Large intestine (tissue), 3 donors: ENCODE measurements at regions not wholly inside any gene's neighbourhood (a gene's known extent, or its start where the extent isn't known, plus 50 kb on each side); places are given as distances from the start of the nearest gene placed in this dataset.

Experiments used
- DNase-seq, 2 donors: peaks; one replicate each; pipeline versions ENCODE4 v3.0.0 to v3.0.0-alpha.2; 2013
- H3K27ac ChIP-seq: one replicate; pipeline ENCODE4 v1.5.1; 2013; ENCODE audit warnings: low read length
- H3K27me3 ChIP-seq: 2 replicates; pipeline ENCODE4 v1.6.1; 2013; ENCODE audit warnings: low read length; ENCODE audit not compliant: control insufficient read depth, insufficient read depth
- H3K36me3 ChIP-seq: 2 replicates; pipeline ENCODE4 v1.6.1; 2013; ENCODE audit warnings: low read length; ENCODE audit not compliant: control insufficient read depth, insufficient read depth
- H3K4me1 ChIP-seq: one replicate; pipeline ENCODE4 v1.6.1; 2013; ENCODE audit warnings: low read length; ENCODE audit not compliant: control insufficient read depth, insufficient read depth
- H3K4me3 ChIP-seq: one replicate; pipeline ENCODE4 v1.5.1; 2013; ENCODE audit warnings: low read length
- H3K9me3 ChIP-seq: one replicate; pipeline ENCODE4 v1.6.1; 2013; ENCODE audit warnings: mild to moderate bottlenecking, low read depth, low read length, moderate library complexity; ENCODE audit not compliant: control insufficient read depth
- WGBS: methylation state at CpG from one replicate; pipeline ENCODE4 v1.1.5; 2013; ENCODE audit warnings: low lambda C conversion rate; ENCODE audit not compliant: insufficient coverage; 5-methylcytosine and 5-hydroxymethylcytosine counted together

- no peak for DNase-seq
- no peaks in the 10 kb centered on the region for H3K36me3 ChIP-seq
- H3K9me3 ChIP-seq = peaks cover 4% of the 10 kb centered on the region
- WGBS = 91% methylated on average over 1 of the region's 12 CpGs
- H3K4me3 ChIP-seq = no peak overlapping the region
- no peaks in the 10 kb centered on the region for H3K27me3 ChIP-seq
- no peak overlapping the region for H3K27ac ChIP-seq
- no peaks in the 10 kb centered on the region for H3K4me1 ChIP-seq
Observed at GRCh38 chr13:84962141-84962750, 837.0 kb downstream of the SLITRK6 start.

- no peak overlapping the region for H3K4me3 ChIP-seq
- H3K36me3 ChIP-seq = no peaks in the 10 kb centered on the region
- H3K27me3 ChIP-seq = no peaks in the 10 kb centered on the region
- peaks cover 4% of the 10 kb centered on the region for H3K9me3 ChIP-seq
- no peak for DNase-seq
- H3K4me1 ChIP-seq = no peaks in the 10 kb centered on the region
- H3K27ac ChIP-seq = no peak overlapping the region
- WGBS = no CpG with 5 or more reads among the region's 10 CpGs
Observed at GRCh38 chr13:84961023-84961422, 838.2 kb downstream of the SLITRK6 start.

GRCh38 chr13:84959818-84960217 is 839.4 kb downstream of the SLITRK6 start:
- WGBS = 100% methylated on average over 1 of the region's 2 CpGs
- no peak for DNase-seq
- H3K9me3 ChIP-seq = peaks cover 4% of the 10 kb centered on the region

GRCh38 chr13:84954636-84955035 is 844.6 kb downstream of the SLITRK6 start:
- DNase-seq = no peak
- H3K36me3 ChIP-seq = no peaks in the 10 kb centered on the region
- no CpG with 5 or more reads among the region's 1 CpG for WGBS
- H3K27me3 ChIP-seq = no peaks in the 10 kb centered on the region
- no peak overlapping the region for H3K4me3 ChIP-seq
- no peak overlapping the region for H3K27ac ChIP-seq
- H3K9me3 ChIP-seq = no peaks in the 10 kb centered on the region
- no peaks in the 10 kb centered on the region for H3K4me1 ChIP-seq

More at GRCh38 chr13:84959818-84960217, 839.4 kb downstream of the SLITRK6 start:
- no peak overlapping the region for H3K4me3 ChIP-seq
- H3K27ac ChIP-seq = no peak overlapping the region
- H3K27me3 ChIP-seq = no peaks in the 10 kb centered on the region
- H3K36me3 ChIP-seq = no peaks in the 10 kb centered on the region
- H3K4me1 ChIP-seq = no peaks in the 10 kb centered on the region

GRCh38 chr13:84951128-84951527 is 848.1 kb downstream of the SLITRK6 start:
- no peaks in the 10 kb centered on the region for H3K4me1 ChIP-seq
- H3K36me3 ChIP-seq = no peaks in the 10 kb centered on the region
- no peak overlapping the region for H3K4me3 ChIP-seq
- no peaks in the 10 kb centered on the region for H3K9me3 ChIP-seq
- no peak for DNase-seq
- no peak overlapping the region for H3K27ac ChIP-seq
- WGBS = 100% methylated on average over 1 of the region's 1 CpG
- no peaks in the 10 kb centered on the region for H3K27me3 ChIP-seq

GRCh38 chr13:84946192-84946591 is 853.0 kb downstream of the SLITRK6 start:
- no peaks in the 10 kb centered on the region for H3K36me3 ChIP-seq
- H3K27ac ChIP-seq = no peak overlapping the region
- no peaks in the 10 kb centered on the region for H3K27me3 ChIP-seq
- H3K4me3 ChIP-seq = no peak overlapping the region
- 85% methylated on average over 2 of the region's 2 CpGs for WGBS
- H3K4me1 ChIP-seq = no peaks in the 10 kb centered on the region
- H3K9me3 ChIP-seq = no peaks in the 10 kb centered on the region
- DNase-seq = no peak

GRCh38 chr13:84940798-84941197 is 858.4 kb downstream of the SLITRK6 start:
- H3K4me1 ChIP-seq = no peaks in the 10 kb centered on the region
- no peaks in the 10 kb centered on the region for H3K27me3 ChIP-seq
- no peaks in the 10 kb centered on the region for H3K9me3 ChIP-seq
- 79% methylated on average over 3 of the region's 6 CpGs for WGBS
- H3K36me3 ChIP-seq = no peaks in the 10 kb centered on the region
- H3K4me3 ChIP-seq = no peak overlapping the region
- no peak overlapping the region for H3K27ac ChIP-seq
- DNase-seq = no peak

GRCh38 chr13:84940167-84940566 is 859.1 kb downstream of the SLITRK6 start:
- Histone ChIP-seq H3K27me3 (no peaks in the 10 kb centered on the region), H3K36me3 (no peaks in the 10 kb centered on the region), H3K9me3 (no peaks in the 10 kb centered on the region), H3K4me3 (no peak overlapping the region), H3K27ac (no peak overlapping the region), H3K4me1 (no peaks in the 10 kb centered on the region)
- no peak for DNase-seq
- WGBS = 80% methylated on average over 1 of the region's 6 CpGs

- Histone ChIP-seq H3K4me3 (no peak overlapping the region), H3K27ac (no peak overlapping the region), H3K36me3 (no peaks in the 10 kb centered on the region), H3K9me3 (no peaks in the 10 kb centered on the region), H3K4me1 (no peaks in the 10 kb centered on the region), H3K27me3 (no peaks in the 10 kb centered on the region)
- WGBS = 69% methylated on average over 4 of the region's 4 CpGs
- DNase-seq = no peak
Observed at GRCh38 chr13:84934911-84935310, 864.3 kb downstream of the SLITRK6 start.

GRCh38 chr13:84933797-84934196 is 865.4 kb downstream of the SLITRK6 start:
- no peak overlapping the region for H3K4me3 ChIP-seq
- DNase-seq = no peak
- H3K27ac ChIP-seq = no peak overlapping the region
- no CpG with 5 or more reads among the region's 1 CpG for WGBS
- H3K9me3 ChIP-seq = no peaks in the 10 kb centered on the region
- no peaks in the 10 kb centered on the region for H3K4me1 ChIP-seq
- no peaks in the 10 kb centered on the region for H3K36me3 ChIP-seq
- no peaks in the 10 kb centered on the region for H3K27me3 ChIP-seq

- Histone ChIP-seq H3K9me3 (no peaks in the 10 kb centered on the region), H3K27ac (no peak overlapping the region), H3K4me3 (no peak overlapping the region), H3K4me1 (no peaks in the 10 kb centered on the region), H3K36me3 (no peaks in the 10 kb centered on the region), H3K27me3 (no peaks in the 10 kb centered on the region)
- 64% methylated on average over 1 of the region's 1 CpG for WGBS
- DNase-seq = no peak
Observed at GRCh38 chr13:84931264-84931663, 868.0 kb downstream of the SLITRK6 start.
